ENCODE measurements at regions not wholly inside any gene's neighbourhood (a gene's known extent, or its start where the extent isn't known, plus 50 kb on each side); places are given as distances from the start of the nearest gene placed in this dataset.
"Not testable (repeated sequence)": the region's sequence is repeated elsewhere in the genome, so short reads cannot be mapped to it uniquely, and the experiment has no call there.

DNA sequence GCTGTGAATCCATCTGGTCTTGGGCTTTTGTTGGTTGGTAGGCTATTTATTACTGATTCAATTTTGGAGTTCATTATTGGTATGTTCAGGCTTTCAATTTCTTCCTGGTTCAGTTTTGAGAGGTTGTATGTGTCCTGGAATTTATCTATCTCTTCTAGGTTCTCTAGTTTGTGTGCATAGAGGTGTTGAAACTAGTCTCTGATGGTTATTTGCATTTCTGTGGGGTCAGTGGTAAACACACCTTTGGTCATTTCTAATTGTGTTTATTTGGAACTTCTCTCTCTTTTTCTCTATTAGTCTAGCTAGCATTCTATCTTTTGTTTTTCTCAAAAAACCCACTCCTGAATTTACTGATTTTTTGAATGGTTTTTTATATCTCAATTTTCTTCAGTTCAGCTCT is 70.1 kb upstream of the IRAK1BP1 start:
- Histone ChIP-seq H3K4me2 (no peak overlapping the region), H3K9ac (no peak overlapping the region), H2AFZ (ENCODE audit: low read depth) (no peak overlapping the region), H3K27me3 (ENCODE audit: insufficient read depth, low read depth) (no peaks in the 10 kb centered on the region), H3K79me2 (ENCODE audit: insufficient read depth, low read depth) (no peaks in the 10 kb centered on the region), H3K27ac (no peak overlapping the region), H3K4me1 (ENCODE audit: low read depth, poor library complexity, severe bottlenecking) (no peaks in the 10 kb centered on the region), H3K4me3 (IDR thresholded peaks at IDR 0.05; ENCODE audit: insufficient read depth, low read depth, low read length) (no peak overlapping the region), H3K36me3 (ENCODE audit: insufficient read depth) (no peaks in the 10 kb centered on the region), H4K20me1 (ENCODE audit: insufficient read depth) (no peaks in the 10 kb centered on the region)
- TF ChIP-seq, protein P1, sequence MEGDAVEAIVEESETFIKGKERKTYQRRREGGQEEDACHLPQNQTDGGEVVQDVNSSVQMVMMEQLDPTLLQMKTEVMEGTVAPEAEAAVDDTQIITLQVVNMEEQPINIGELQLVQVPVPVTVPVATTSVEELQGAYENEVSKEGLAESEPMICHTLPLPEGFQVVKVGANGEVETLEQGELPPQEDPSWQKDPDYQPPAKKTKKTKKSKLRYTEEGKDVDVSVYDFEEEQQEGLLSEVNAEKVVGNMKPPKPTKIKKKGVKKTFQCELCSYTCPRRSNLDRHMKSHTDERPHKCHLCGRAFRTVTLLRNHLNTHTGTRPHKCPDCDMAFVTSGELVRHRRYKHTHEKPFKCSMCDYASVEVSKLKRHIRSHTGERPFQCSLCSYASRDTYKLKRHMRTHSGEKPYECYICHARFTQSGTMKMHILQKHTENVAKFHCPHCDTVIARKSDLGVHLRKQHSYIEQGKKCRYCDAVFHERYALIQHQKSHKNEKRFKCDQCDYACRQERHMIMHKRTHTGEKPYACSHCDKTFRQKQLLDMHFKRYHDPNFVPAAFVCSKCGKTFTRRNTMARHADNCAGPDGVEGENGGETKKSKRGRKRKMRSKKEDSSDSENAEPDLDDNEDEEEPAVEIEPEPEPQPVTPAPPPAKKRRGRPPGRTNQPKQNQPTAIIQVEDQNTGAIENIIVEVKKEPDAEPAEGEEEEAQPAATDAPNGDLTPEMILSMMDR (conservative IDR thresholded peaks at IDR 0.05; ENCODE audit: low read depth, low read length): no peak

DNA sequence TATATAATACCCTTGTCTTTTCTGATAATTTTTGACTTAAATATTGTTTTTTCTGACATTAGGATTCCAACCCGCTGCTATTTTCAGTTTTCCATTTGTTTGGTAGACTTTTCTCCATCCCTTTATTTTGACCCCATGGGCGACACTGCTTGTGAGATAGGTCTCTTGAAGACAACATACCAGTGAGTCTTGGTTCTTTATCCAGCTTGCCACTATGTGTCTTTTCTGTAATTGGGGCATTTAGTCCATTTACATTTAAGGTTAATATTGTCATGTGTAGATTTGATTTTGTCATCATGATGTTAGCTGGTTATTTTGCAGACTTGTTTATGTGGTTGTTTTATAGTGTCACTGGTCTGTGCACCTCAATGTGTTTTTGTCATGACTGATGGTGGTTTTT is 67.7 kb upstream of the IRAK1BP1 start:
- H3K27ac ChIP-seq: no peak overlapping the region
- H3K36me3 ChIP-seq (ENCODE audit: insufficient read depth): no peaks in the 10 kb centered on the region
- TF ChIP-seq, protein P1 (conservative IDR thresholded peaks at IDR 0.05; ENCODE audit: low read depth, low read length): no peak
- no peak overlapping the region for H3K4me3 ChIP-seq (IDR thresholded peaks at IDR 0.05; ENCODE audit: insufficient read depth, low read depth, low read length)
- H3K4me2 ChIP-seq: no peak overlapping the region
- H2AFZ ChIP-seq (ENCODE audit: low read depth): no peak overlapping the region
- no peaks in the 10 kb centered on the region for H4K20me1 ChIP-seq (ENCODE audit: insufficient read depth)
- no peaks in the 10 kb centered on the region for H3K79me2 ChIP-seq (ENCODE audit: insufficient read depth, low read depth)
- no peaks in the 10 kb centered on the region for H3K27me3 ChIP-seq (ENCODE audit: insufficient read depth, low read depth)
- H3K4me1 ChIP-seq (ENCODE audit: low read depth, poor library complexity, severe bottlenecking): no peaks in the 10 kb centered on the region
- no peak overlapping the region for H3K9ac ChIP-seq

DNA sequence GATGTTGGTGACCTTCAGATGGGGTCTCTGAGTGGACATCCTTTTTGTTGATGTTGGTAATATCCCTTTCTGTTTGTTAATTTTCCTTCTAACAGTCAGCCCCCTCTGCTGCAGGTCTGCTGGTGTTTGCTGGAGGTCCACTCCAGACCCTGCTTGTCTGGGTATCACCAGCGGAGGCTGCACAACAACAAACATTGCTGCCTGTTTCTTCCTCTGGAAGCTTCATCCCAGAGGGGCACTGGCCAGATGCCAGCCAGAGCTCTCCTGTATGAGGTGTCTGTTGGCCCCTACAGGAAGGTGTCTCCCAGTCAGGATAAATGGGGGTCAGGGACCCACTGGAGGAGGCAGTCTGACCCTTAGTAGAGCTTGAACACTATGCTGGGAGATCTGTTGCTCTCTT is 60.6 kb upstream of the IRAK1BP1 start:
- not testable (repeated sequence) for H3K79me2 ChIP-seq (ENCODE audit: insufficient read depth, low read depth); H3K9ac ChIP-seq

GRCh38 chr6:78807655-78808355 is 59.5 kb upstream of the IRAK1BP1 start:
- not testable (repeated sequence) for H3K27me3 ChIP-seq (ENCODE audit: insufficient read depth, low read depth); H3K27ac ChIP-seq; H3K36me3 ChIP-seq (ENCODE audit: insufficient read depth); H3K4me3 ChIP-seq (IDR thresholded peaks at IDR 0.05; ENCODE audit: insufficient read depth, low read depth, low read length); H3K4me1 ChIP-seq (ENCODE audit: low read depth, poor library complexity, severe bottlenecking); H4K20me1 ChIP-seq (ENCODE audit: insufficient read depth); H3K9ac ChIP-seq; H3K79me2 ChIP-seq (ENCODE audit: insufficient read depth, low read depth); H3K4me2 ChIP-seq; H2AFZ ChIP-seq (ENCODE audit: low read depth)

More for the DNA sequence above, 60.6 kb upstream of the IRAK1BP1 start:
- not testable (repeated sequence) for H3K4me3 ChIP-seq (IDR thresholded peaks at IDR 0.05; ENCODE audit: insufficient read depth, low read depth, low read length); H3K4me2 ChIP-seq; H3K36me3 ChIP-seq (ENCODE audit: insufficient read depth); H3K27ac ChIP-seq; H3K4me1 ChIP-seq (ENCODE audit: low read depth, poor library complexity, severe bottlenecking); H2AFZ ChIP-seq (ENCODE audit: low read depth); H3K27me3 ChIP-seq (ENCODE audit: insufficient read depth, low read depth); H4K20me1 ChIP-seq (ENCODE audit: insufficient read depth)

DNA sequence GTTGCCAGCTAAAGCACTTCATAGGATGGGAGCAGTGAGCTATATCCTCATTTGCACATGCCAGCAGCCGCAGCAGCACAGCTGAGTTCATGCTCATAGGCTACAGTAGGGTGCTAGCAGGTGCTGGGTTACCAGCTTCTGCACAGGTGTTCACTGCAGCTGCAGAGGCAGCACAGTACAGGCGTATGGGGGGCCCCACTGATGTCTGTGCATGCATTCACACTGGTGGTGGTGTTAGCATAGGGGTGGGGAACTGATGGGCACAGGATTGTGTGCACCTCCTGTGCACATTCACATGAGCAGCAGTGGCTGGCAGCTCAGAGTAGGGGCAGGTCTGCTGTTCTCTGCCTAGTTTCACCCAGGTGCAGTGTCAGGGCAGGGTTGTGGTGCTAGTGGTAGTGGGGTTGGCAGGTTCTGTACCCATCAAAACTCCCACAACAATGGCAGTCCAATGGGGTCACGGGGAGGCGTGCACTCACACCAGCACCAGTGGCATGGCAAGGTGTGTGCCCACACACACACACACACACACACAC is 58.9 kb upstream of the IRAK1BP1 start:
- Histone ChIP-seq H3K27me3 (ENCODE audit: insufficient read depth, low read depth) (no peaks in the 10 kb centered on the region), H3K27ac (no peak overlapping the region), H3K4me1 (ENCODE audit: low read depth, poor library complexity, severe bottlenecking) (no peaks in the 10 kb centered on the region), H3K9ac (no peak overlapping the region), H2AFZ (ENCODE audit: low read depth) (no peak overlapping the region), H3K79me2 (ENCODE audit: insufficient read depth, low read depth) (no peaks in the 10 kb centered on the region), H3K36me3 (ENCODE audit: insufficient read depth) (no peaks in the 10 kb centered on the region), H3K4me3 (IDR thresholded peaks at IDR 0.05; ENCODE audit: insufficient read depth, low read depth, low read length) (no peak overlapping the region), H3K4me2 (no peak overlapping the region), H4K20me1 (ENCODE audit: insufficient read depth) (no peaks in the 10 kb centered on the region)
- TF ChIP-seq, protein P1 (conservative IDR thresholded peaks at IDR 0.05; ENCODE audit: low read depth, low read length): no peak

Data from KMS-11 (cell line).